Vagina (tissue), 2 donors: ENCODE measurements at regions not wholly inside any gene's neighbourhood (a gene's known extent, or its start where the extent isn't known, plus 50 kb on each side); places are given as distances from the start of the nearest gene placed in this dataset.

ENCODE experiments used
- POLR2A ChIP-seq, 2 donors: fragments of 450-650 bp; IDR thresholded peaks; one replicate each; pipeline ENCODE4 v1.6.1; 2017; ENCODE audit warnings: antibody characterized with exemption in 2 of 2, mild to moderate bottlenecking in 2 of 2, moderate library complexity in 2 of 2
- TF ChIP-seq, protein P1 (sequence below), 3 experiments: fragments of 450-650 bp in 2 of 3; fragments of 200-600 bp in 1 of 3; sonication (generic) in 1 of 3; IDR thresholded peaks; one replicate each; pipeline ENCODE4 v1.5.1; 2017 to 2019; ENCODE audit warnings: antibody characterized with exemption in 3 of 3, mild to moderate bottlenecking in 2 of 3, moderate library complexity in 2 of 3

DNA sequence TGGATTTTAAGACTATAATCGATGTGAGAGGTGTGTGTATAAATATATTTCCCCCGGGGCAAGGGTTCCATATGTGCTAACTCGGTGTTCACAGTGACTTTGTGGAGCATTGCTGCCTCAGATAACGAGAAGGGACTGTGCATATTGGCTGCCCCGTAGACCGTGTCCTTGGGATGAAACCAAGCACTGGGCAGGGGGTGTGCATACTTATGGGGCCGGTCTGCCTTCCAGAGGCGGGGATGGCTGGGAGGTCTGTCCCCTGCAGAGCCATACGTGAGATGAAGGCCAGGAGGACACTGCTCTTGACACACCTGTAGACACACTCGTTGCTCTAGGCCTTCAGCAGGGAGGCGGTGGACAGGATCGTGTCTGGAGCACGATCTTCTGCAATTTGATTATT, 56.0 kb upstream of the ZNF354A start:
- TF ChIP-seq, protein P1, sequence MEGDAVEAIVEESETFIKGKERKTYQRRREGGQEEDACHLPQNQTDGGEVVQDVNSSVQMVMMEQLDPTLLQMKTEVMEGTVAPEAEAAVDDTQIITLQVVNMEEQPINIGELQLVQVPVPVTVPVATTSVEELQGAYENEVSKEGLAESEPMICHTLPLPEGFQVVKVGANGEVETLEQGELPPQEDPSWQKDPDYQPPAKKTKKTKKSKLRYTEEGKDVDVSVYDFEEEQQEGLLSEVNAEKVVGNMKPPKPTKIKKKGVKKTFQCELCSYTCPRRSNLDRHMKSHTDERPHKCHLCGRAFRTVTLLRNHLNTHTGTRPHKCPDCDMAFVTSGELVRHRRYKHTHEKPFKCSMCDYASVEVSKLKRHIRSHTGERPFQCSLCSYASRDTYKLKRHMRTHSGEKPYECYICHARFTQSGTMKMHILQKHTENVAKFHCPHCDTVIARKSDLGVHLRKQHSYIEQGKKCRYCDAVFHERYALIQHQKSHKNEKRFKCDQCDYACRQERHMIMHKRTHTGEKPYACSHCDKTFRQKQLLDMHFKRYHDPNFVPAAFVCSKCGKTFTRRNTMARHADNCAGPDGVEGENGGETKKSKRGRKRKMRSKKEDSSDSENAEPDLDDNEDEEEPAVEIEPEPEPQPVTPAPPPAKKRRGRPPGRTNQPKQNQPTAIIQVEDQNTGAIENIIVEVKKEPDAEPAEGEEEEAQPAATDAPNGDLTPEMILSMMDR (IDR thresholded peaks at IDR 0.05): no peak
- TF ChIP-seq POLR2A (IDR thresholded peaks at IDR 0.05): no peak
